ENCODE measurements at regions not wholly inside any gene's neighbourhood (a gene's known extent, or its start where the extent isn't known, plus 50 kb on each side); places are given as distances from the start of the nearest gene placed in this dataset.
"Not testable (repeated sequence)": the region's sequence is repeated elsewhere in the genome, so short reads cannot be mapped to it uniquely, and the experiment has no call there.

DNA sequence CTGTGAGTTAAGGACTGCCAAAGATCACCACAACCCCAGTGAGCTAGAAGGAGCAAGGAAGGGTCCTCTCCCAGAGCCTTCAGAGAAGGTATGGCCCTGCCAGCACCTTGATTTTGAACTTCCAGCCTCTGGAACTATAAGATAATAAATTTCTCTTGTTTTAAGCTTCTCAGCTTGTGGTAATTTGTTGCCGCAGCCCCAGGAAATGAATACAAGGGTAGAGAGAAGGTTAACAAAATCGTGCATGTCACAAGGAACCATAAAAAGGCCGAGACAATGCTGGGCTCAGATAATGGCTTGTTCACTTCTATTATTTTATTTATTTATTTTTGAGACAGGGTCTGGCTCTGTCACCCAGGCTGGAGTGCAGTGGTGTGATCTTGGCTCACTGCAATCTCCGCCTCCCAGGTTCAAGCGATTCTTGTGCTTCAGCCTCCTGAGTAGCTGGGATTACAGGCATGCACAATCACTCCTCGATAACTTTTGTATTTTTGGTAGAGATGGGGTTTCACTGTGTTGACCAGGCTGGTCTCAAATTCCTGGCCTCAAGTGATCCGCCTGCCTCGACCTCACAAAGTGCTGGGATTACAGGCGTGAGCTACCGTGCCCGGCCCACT lies 71.5 kb downstream of the WSB1 start:
- H3K4me3 ChIP-seq; H3K9me3 ChIP-seq; H3K27me3 ChIP-seq; H3K36me3 ChIP-seq; intact Hi-C loops (cut with DNase I): not testable (repeated sequence)
- 85 to 88% methylated on average over 11 of the region's 11 CpGs for WGBS, 2 donors
- Histone ChIP-seq H3K27ac (peak overlapping the region in 1 of 4 donors; percentile 81), H3K4me1 (peaks cover 0 to 37% (median 28%) of the 10 kb centered on the region in 4 donors)
- DNase-seq = peak; percentile 24

DNA sequence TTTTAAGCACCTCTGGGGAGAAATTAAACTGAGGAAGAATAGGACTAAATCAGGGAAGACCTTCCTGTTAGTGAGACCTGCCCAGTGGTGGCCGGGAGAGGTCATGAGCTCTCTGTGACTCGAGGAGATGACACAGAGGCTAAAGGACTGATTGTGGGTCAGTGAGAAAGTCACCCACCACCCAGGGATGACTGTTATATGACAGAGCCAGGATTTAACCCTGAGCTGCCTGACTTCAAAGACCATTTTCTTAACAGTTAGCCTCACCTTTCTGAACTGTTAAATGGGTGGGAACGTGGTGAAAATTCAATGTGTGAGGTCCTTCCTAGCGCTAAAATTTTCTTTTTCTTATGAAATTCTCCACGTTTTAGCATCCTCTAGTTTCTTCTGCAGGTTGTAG lies 72.5 kb downstream of the WSB1 start:
- H3K27ac ChIP-seq = peak overlapping the region in 2 of 4 donors; percentile 74 to 81
- no peaks in the 10 kb centered on the region for H3K36me3 ChIP-seq
- intact Hi-C loops (cut with DNase I) = no loop called here
- no peaks in the 10 kb centered on the region for H3K9me3 ChIP-seq
- H3K4me3 ChIP-seq = no peak overlapping the region
- no peak for TF ChIP-seq EP300 (IDR thresholded peaks at IDR 0.05)
- DNase-seq = no peak
- H3K27me3 ChIP-seq = no peaks in the 10 kb centered on the region
- WGBS, 2 donors = 79 to 82% methylated on average over 5 of the region's 5 CpGs
- H3K4me1 ChIP-seq = peaks cover 0 to 37% (median 28%) of the 10 kb centered on the region in 4 donors

DNA sequence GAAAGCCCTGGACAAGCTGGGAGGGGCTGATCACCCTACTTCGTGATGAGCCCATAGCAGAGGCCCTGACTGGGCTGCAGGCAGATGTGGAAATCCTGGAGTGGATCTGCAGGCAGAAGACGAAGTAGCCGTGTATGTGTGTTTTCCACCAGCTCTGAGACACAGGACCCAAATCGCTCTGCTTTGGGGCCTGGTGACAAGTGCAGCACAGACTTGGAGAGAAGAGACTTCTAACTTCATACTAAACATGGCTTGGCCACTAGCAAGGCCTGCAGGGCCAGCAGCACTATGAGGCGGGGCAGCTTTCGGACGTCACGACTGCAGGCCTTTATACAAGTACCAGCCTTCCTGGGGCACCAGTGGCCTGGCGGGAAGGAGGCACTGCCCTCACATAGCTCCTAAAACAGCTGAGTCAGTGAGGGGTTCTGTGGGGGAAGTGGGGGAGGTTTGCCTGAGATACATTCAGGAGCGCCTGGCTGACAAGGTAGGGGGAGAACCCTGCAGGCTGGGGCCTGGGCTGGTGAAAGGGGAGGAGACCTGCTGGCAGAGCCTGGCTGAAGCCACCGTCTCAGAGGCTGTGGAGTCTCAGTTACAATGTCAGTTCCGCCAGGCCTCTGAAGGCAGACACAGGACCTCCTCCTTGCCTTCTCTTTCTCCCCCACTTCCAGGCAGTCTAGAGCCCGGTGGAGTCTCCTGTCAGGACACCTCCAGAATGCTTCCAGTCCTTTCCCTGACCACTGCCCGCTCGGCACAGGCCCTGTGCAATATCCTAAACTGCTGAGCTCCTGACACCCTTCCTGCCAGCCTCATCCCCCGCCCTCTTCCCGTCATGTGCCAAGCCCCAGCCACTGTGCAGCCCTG lies 73.4 kb downstream of the WSB1 start:
- no peaks in the 10 kb centered on the region for H3K27me3 ChIP-seq
- no peak overlapping the region for H3K4me3 ChIP-seq
- H3K27ac ChIP-seq = peak overlapping the region in 3 of 4 donors; percentile 72 to 81 (median 74)
- peak; percentile 86 for DNase-seq
- H3K36me3 ChIP-seq = no peaks in the 10 kb centered on the region
- no peak for TF ChIP-seq POLR2A (IDR thresholded peaks at IDR 0.05)
- peak in 3 of 4 donors; percentile 6 to 40 (median 33) for TF ChIP-seq POLR2AphosphoS5 (IDR thresholded peaks at IDR 0.05)
- intact Hi-C loops (cut with DNase I) = no loop called here
- peaks cover 0 to 37% (median 28%) of the 10 kb centered on the region in 4 donors for H3K4me1 ChIP-seq
- no peaks in the 10 kb centered on the region for H3K9me3 ChIP-seq
- WGBS, 2 donors = 79 to 87% methylated on average over 17 of the region's 17 CpGs

DNA sequence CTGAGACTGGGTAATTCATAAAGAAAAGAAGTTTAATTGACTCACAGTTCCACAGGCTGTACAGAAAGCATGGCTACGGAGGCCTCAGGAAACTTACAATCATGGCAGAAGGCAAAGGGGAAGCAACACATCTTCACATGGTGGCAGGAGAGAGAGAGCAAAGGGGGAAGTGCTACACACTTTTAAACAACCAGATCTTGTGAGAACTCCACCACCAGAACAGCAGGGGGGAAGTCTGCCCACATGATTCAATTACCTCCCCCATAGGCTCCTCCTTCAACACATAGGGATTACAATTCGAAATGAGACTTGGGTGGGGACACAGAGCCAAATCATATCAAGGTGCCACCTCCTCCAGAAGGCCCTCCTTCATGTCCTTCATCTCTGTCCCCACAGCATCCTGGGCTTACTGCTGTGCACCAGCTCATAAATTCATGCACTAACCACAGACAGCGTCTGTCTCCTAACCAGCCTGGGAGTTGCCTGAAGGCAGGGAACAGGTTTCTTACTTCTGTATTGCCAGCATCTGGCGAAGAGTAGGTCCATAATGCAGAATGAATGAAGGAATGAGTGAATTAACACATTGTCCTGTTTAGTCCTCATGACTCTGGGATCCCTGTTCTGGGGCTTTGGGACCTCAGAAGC lies 74.4 kb downstream of the WSB1 start:
- Histone ChIP-seq H3K4me1 (peaks cover 0 to 34% (median 27%) of the 10 kb centered on the region in 4 donors), H3K36me3 (no peaks in the 10 kb centered on the region), H3K27ac (peak overlapping the region in 3 of 4 donors; percentile 72 to 81 (median 74)), H3K27me3 (no peaks in the 10 kb centered on the region), H3K9me3 (no peaks in the 10 kb centered on the region), H3K4me3 (no peak overlapping the region)
- intact Hi-C loops (cut with DNase I) = no loop called here
- 77 to 86% methylated on average over 4 of the region's 4 CpGs for WGBS, 2 donors
- TF ChIP-seq, protein P1, sequence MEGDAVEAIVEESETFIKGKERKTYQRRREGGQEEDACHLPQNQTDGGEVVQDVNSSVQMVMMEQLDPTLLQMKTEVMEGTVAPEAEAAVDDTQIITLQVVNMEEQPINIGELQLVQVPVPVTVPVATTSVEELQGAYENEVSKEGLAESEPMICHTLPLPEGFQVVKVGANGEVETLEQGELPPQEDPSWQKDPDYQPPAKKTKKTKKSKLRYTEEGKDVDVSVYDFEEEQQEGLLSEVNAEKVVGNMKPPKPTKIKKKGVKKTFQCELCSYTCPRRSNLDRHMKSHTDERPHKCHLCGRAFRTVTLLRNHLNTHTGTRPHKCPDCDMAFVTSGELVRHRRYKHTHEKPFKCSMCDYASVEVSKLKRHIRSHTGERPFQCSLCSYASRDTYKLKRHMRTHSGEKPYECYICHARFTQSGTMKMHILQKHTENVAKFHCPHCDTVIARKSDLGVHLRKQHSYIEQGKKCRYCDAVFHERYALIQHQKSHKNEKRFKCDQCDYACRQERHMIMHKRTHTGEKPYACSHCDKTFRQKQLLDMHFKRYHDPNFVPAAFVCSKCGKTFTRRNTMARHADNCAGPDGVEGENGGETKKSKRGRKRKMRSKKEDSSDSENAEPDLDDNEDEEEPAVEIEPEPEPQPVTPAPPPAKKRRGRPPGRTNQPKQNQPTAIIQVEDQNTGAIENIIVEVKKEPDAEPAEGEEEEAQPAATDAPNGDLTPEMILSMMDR (IDR thresholded peaks at IDR 0.05) = no peak
- TF ChIP-seq POLR2A (IDR thresholded peaks at IDR 0.05) (no peak), EP300 (IDR thresholded peaks at IDR 0.05) (no peak)
- DNase-seq = no peak

DNA sequence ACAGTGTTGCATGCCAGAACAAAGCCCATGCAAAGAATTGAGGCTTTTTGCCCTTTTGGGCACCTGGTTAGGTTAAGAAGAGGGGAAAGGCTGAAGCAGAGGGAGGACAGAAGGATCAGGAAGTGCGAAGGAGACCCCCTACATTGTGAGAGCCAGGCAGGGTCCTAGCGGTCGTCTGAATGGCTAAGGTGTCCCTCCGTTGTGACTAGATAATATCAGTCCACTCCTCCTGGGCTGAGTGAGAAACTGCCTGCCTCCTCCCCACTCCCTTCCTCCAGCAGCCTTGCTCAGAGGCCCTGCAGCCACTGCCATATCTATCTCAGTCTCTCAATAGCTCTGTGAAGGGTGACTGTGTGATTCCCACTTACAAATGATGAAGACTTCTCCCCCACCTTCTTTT lies 75.1 kb downstream of the WSB1 start:
- Histone ChIP-seq H3K27ac (peak overlapping the region in 1 of 4 donors; percentile 81), H3K4me1 (peaks cover 0 to 27% (median 20%) of the 10 kb centered on the region in 4 donors), H3K9me3 (no peaks in the 10 kb centered on the region), H3K4me3 (no peak overlapping the region), H3K27me3 (no peaks in the 10 kb centered on the region), H3K36me3 (no peaks in the 10 kb centered on the region)
- 78 to 89% methylated on average over 4 of the region's 4 CpGs for WGBS, 2 donors
- intact Hi-C loops (cut with DNase I) = no loop called here
- TF ChIP-seq EP300 (IDR thresholded peaks at IDR 0.05) = no peak
- TF ChIP-seq POLR2A (IDR thresholded peaks at IDR 0.05) = no peak
- TF ChIP-seq POLR2AphosphoS5 (IDR thresholded peaks at IDR 0.05) = no peak
- TF ChIP-seq, protein P1 (IDR thresholded peaks at IDR 0.05) = no peak
- DNase-seq = no peak

DNA sequence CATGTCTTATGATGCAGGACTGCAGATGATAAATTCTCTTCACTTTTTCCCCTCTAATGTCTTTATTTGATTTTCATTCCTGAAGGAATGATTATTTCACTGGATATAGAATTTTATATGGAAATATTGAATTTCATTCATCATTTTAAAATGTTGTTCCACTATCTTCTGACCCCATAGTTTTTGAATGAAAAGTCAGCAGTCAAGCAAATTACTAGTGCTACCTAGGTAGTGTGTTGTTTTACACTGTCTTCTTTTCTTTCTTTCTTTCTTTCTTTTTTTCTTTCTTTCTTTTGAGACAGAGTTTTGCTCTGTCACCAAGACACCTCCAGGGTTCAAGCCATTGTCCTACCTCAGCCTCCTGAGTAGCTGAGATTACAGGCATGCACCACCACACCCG lies 76.9 kb downstream of the WSB1 start:
- WGBS, 2 donors = 91 to 98% methylated on average over 1 of the region's 1 CpG
- intact Hi-C loops (cut with DNase I) = no loop called here
- Histone ChIP-seq H3K9me3 (no peaks in the 10 kb centered on the region), H3K4me3 (no peak overlapping the region), H3K27me3 (no peaks in the 10 kb centered on the region), H3K27ac (no peak overlapping the region), H3K36me3 (no peaks in the 10 kb centered on the region), H3K4me1 (peaks cover 0 to 24% (median 15%) of the 10 kb centered on the region in 4 donors)
- no peak for TF ChIP-seq POLR2A (IDR thresholded peaks at IDR 0.05)
- no peak for TF ChIP-seq EP300 (IDR thresholded peaks at IDR 0.05)
- TF ChIP-seq POLR2AphosphoS5 (IDR thresholded peaks at IDR 0.05) = no peak
- TF ChIP-seq, protein P1 (IDR thresholded peaks at IDR 0.05) = no peak
- no peak for DNase-seq

DNA sequence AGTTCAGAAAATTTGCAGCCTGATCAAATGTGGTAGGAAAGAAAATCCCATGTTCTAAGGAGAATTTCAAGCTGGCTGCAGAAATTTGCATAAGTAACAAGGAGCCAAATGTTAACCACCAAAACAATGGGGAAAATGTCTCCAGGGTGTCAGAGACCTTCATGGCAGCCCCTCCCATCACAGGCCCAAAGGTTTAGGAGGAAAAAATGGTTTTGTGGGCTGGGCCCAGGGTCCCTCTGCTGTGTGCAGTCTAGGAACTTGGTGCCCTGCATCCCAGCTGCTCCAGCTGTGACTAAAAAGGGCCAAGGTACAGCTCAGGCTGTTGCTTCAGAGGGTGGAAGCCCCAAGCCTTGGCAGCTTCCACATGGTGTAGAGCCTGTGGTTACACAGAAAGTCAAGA lies 79.8 kb downstream of the WSB1 start:
- H3K9me3 ChIP-seq; H3K27ac ChIP-seq; H3K27me3 ChIP-seq; H3K36me3 ChIP-seq; DNase-seq; H3K4me3 ChIP-seq; intact Hi-C loops (cut with DNase I): not testable (repeated sequence)
- peaks cover 0 to 26% (median 16%) of the 10 kb centered on the region in 4 donors for H3K4me1 ChIP-seq

Measured in sigmoid colon (tissue), 6 donors.